Right ventricle myocardium superior (tissue), 1 donor: ENCODE measurements at regions not wholly inside any gene's neighbourhood (a gene's known extent, or its start where the extent isn't known, plus 50 kb on each side); places are given as distances from the start of the nearest gene placed in this dataset.

Experiments used
- ATAC-seq: fragments of 200-7000 bp; cut with Tn5 transposase; one replicate; pipeline ENCODE4 v1.9.1; 2020; ENCODE audit warnings: mild to moderate bottlenecking; ENCODE audit not compliant: poor library complexity
- DNase-seq: peaks from one replicate; pipeline ENCODE4 v3.0.0-alpha.2; 2020
- intact Hi-C: fragments of 100-400 bp; cut with DNase I; formaldehyde crosslinking; loops from one replicate; pipeline ENCODE4 v1.11.2; 2022
- donor health status: DM: no; HTN: yes; CAD: no; lungs with severe emphysema.

DNA sequence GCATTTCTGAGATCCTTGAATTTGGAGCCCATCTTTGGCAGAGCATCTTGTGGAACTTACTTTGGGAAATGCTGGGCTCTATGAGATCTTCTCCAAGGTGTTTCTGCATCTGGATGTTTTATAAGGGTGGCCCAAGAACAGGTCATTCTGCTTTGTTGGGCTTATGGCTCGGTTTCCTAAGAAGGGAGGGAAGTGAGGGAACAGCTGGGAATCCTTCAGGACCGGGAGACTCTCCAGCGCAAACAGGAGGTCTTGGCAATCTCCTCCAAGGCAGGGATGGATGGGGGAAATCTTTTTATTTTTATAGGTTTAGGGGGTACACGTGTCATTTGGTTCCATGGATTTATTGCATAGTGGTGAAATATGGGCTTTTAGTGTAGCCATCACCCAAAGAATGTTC is 54.7 kb downstream of the IRX3 start:
- DNase-seq (no peak), ATAC-seq (no peak)
- intact Hi-C loops, result no loop called here

GRCh38 chr16:54231336-54231735 is 55.3 kb downstream of the IRX3 start:
- DNase-seq (no peak), ATAC-seq (no peak)
- intact Hi-C loops, result no loop called here

- ATAC-seq (no peak), DNase-seq (no peak)
- intact Hi-C loops, result no loop called here
Observed at GRCh38 chr16:54228325-54228724, 58.3 kb downstream of the IRX3 start.

GRCh38 chr16:54226296-54227010 is 60.1 kb downstream of the IRX3 start:
- DNase-seq, result no peak
- no peak for ATAC-seq
- intact Hi-C loops, result no loop called here

DNA sequence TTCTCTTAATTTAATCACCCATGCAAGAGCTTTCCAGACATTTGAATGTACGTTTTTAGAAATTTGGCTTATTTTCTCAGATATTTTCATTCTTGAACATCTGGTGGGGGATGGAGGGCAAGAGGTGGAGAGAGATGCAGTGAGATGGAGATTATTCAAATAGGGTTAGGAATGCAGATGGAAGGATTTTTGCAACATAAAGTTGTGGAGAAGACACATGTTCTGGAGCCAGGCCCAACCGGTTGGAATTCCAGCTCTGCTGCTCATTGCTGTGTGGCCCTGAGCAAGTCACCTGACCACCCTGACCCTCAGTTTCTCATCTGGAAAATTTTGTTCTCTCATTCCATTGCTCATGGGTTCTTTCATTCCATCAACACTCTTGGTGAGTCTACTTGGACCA is 66.9 kb downstream of the IRX3 start:
- intact Hi-C loops, result no loop called here
- DNase-seq, result no peak
- ATAC-seq, result no peak

GRCh38 chr16:54216688-54217087 is 69.9 kb downstream of the IRX3 start:
- intact Hi-C loops, result no loop called here
- DNase-seq, result no peak
- peak; percentile 35 for ATAC-seq

DNA sequence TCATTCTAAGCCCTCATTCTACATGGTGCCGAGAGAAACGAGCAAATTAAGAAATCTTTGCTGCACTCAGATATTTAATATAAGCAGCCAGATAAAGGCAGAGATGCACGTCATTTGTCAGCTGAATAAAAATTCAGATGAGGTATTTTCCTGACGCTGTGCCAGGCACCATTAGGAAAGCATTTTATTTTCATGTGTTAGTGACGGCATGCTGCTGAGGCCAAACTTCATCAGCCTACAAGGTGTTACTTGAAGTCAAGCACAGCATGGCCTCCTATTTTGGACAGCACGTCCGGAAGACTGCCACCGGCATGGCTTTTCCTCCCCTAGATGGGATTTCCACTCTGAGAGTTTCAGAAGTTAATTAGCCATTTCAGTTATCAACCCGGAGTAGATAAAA is 70.3 kb downstream of the IRX3 start:
- DNase-seq (peak; percentile 62), ATAC-seq (peak; percentile 88)
- intact Hi-C loops, result no loop called here

- intact Hi-C loops, result no loop called here
- ATAC-seq (no peak), DNase-seq (no peak)
Observed at GRCh38 chr16:54215471-54215870, 71.1 kb downstream of the IRX3 start.

- ATAC-seq (no peak), DNase-seq (no peak)
- intact Hi-C loops, result no loop called here
Observed at GRCh38 chr16:54213322-54213721, 73.3 kb downstream of the IRX3 start.

DNA sequence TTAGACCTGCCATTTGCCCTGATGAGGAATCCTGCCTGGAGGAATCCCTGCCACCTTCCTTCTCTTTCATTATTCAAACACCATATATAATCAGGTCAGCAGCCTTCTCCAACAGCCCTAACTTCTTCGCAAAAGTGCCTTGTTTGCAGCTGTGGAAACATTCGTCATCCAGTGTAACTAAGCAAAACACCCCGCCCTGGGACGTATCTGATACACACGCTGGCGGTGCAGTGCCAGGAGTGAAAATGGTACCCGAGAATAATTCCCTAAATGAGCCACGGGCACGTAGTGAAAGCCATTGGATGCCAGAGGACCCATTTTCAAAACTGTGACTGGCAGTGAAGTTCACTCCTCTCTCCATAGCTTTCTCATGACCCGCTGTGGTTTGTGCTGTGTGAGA is 73.7 kb downstream of the IRX3 start:
- intact Hi-C loops, result no loop called here
- no peak for DNase-seq
- no peak for ATAC-seq

GRCh38 chr16:54211203-54211602 is 75.4 kb downstream of the IRX3 start:
- DNase-seq, result no peak
- intact Hi-C loops, result no loop called here
- ATAC-seq, result no peak

GRCh38 chr16:54210452-54211125 is 76.0 kb downstream of the IRX3 start:
- intact Hi-C loops, result no loop called here
- ATAC-seq, result no peak
- no peak for DNase-seq

DNA sequence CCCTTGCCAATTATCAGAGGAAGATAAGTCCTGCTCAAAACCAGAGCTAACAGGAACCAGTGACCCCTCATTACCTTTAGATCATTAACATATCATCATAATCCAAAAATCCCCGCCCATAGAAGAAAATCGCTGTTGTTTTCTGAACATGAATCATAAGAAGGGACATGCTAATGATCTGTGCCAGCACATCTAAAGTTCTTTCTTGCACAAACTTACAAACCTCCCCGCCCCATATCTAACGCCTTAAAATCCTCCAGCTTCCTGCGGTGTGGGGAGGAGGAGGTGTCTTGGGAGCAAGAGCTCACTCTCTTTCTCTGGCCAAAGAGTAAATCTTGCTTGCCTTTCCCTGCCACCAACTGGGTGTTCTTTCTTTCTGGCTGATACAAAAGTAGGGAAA is 78.3 kb downstream of the IRX3 start:
- no peak for DNase-seq
- peak; percentile 72 for ATAC-seq
- intact Hi-C loops, result no loop called here

- DNase-seq (no peak), ATAC-seq (peak; percentile 40)
- intact Hi-C loops, result no loop called here
Observed at GRCh38 chr16:54207837-54208236, 78.8 kb downstream of the IRX3 start.

DNA sequence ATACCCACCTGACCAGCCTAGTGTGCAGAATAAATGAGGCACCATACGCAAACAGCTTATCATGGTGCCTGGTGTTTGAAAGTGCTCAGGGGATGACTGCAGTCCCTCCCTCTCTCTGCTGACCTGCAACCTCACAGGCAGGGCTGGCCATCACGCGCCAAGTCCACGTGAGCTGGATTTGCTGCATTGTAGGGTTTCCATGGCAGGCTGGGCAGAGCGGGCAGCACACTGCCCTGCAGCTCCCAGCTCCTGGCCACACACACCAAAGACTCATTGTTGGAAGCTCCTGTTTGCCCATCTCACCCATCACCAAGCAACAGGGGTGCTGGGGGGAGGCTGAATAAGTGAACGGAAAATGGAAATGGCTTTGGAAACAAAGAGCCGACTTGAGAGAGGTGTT is 81.8 kb downstream of the IRX3 start:
- ATAC-seq (no peak), DNase-seq (no peak)
- intact Hi-C loops, result no loop called here

DNA sequence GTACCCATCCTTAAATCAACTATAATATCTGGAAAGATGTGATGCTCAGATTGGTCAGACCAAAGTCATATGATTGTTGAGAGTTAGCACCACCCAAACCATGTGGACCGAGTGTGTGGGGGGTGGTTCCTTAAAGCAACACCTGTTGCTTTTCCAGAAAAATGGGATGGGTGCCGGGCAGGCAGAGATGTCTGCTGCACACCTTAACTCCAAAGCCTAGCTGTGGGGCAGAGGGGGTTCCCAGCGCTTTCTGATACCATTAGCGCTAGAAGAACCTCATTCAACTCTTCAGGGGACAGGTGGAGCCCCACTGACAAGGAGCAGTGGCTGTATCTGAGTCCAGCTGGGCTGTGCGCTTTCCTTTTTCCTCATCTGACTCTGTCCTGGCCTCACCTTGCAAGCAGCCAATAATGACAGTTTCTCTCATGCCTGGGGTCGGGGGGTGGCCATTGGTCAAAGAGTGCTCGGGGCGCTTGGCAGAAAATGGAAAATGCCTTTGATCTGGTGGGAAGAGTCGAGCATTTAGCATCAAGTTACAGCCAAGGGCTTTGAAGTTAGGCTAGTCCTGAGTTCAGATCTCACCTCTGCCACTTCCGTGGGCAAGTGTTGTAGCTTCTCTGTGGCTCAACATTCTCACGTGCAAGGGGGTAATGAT is 82.6 kb downstream of the IRX3 start:
- DNase-seq, result no peak
- intact Hi-C loops, result no loop called here
- ATAC-seq, result no peak

DNA sequence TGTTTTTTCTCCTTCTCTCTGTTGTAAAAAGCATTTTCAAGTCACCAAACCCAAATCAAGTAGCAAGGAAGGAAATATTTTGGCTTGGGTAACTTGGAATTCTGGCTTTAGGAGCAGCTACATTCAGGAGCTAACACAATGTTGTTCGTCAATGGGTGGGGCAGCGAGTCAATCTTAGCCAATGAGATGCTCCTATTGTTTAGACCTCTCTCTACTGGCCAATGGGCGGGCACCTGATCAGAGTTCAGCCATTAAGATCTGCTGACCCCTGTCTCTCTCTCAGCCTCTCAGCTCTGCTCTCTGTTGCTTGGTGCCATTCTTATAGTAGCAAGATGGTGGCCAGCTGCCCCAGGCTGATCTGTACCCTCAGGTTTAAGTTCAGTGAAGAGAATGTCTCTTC is 83.2 kb downstream of the IRX3 start:
- no peak for DNase-seq
- ATAC-seq, result no peak
- intact Hi-C loops, result no loop called here
